NCI-H2196 treated with DMSO at 0.1 percent for 48 hours (cell line): ENCODE measurements at regions not wholly inside any gene's neighbourhood (a gene's known extent, or its start where the extent isn't known, plus 50 kb on each side); places are given as distances from the start of the nearest gene placed in this dataset.

Source experiments
- DNase-seq: peaks from one replicate; lab custom pipeline; 2025; ENCODE audit not compliant: unreplicated experiment; lab: John Stamatoyannopoulos, UW

DNA sequence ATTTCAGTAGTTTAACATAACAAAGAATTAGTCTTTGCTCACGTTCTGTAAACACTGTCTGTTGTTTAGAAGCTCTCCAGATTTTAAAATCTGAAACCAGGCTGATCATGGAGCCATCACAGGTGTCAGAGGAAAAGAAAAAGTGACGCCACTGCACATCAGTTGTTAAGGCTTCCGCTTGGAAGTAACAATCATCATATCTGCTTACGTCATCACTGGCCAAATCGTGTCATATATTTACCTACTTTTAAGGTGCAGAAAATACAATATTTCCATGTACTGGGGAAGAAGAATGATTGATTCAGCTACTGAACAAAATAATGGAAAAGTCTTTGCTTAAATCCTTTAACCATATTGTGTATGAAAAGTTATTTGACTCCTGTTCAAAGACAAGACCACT is 382.6 kb upstream of the MC4R start:
- no peak for DNase-seq

- DNase-seq = no peak
These were observed 403.4 kb upstream of the MC4R start for GRCh38 chr18:60775978-60776377.

GRCh38 chr18:60784161-60784560 is 411.6 kb upstream of the MC4R start:
- no peak for DNase-seq

DNA sequence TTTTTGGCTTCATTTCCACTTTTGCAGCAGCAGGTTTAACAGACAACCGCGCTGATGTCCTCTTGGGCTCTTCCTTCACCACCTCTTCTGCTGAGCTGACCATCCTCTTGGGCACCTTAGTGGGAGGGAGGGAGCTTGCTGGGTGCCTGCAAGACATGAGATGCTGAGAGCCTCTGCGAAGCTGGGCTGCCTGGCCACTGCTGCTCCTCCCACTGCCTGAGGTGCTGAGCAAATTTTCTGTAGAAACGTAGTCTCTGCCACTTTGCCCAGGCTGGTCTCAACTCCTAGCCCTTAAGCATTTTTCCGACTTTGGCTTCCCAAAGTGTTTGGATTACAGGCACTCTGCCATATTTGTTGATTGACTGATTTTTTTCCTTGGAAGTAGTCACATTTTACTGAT is 422.2 kb upstream of the MC4R start:
- DNase-seq = no peak

- no peak for DNase-seq
These were observed 431.8 kb upstream of the MC4R start for GRCh38 chr18:60804415-60804814.

GRCh38 chr18:60809937-60810336 is 437.4 kb upstream of the MC4R start:
- DNase-seq = no peak

DNA sequence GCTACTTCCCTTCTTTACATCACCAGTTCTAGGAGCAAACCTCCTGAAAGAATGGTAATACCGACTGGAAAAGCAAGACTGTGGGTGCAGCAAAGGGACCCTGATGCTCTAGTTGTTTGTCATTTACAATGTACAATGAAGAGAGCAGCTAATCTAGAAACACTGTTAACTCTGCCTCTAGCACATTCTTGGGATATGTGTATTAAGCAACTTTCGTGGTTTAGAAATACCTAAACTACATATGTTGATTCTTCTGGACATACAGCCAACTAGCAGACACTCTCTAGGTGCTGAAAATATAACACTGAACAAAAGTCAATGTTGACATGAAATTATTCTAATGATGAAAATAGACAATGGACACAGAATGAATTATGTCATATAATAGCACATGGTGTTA is 440.3 kb upstream of the MC4R start:
- DNase-seq = no peak

DNA sequence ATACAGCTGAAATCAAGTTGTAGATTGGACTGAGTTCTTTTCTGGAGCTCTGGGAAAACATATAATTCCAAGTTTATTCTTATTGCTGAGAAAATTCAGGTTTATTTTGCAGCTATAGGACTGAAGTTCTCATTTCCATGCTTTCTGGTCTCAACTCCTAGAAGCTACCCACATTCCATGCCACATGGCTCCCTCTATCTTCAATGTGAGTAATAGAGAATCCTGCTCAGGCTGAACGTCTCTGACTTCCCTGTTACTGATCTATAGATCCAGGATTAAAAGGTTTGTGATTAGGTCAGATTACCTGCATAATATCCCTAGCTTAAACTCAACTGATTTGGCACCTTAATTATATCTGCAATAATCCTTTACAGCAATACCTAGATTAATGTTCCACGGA is 453.8 kb upstream of the MC4R start:
- DNase-seq = no peak

- DNase-seq = no peak
These were observed 459.4 kb upstream of the MC4R start for GRCh38 chr18:60831971-60832370.

DNA sequence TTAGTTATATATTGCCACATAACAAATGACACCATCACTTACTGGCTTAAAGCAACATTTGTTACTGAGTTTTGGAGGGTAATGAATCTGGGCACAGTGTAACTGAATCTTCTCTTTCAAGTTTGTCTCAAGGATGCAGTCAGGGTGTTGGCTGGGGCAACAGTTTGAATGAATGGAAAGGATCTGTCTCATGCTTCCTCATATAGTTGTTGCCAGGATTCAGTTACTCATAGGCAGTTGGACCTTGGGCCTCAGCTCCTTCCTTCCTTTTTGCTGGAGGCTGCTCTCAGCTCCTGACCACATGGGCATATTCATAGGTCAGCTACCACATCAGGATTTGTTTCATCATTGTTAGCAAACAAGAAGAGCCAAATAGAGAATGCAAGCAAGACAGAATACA is 466.1 kb upstream of the MC4R start:
- DNase-seq = no peak

DNA sequence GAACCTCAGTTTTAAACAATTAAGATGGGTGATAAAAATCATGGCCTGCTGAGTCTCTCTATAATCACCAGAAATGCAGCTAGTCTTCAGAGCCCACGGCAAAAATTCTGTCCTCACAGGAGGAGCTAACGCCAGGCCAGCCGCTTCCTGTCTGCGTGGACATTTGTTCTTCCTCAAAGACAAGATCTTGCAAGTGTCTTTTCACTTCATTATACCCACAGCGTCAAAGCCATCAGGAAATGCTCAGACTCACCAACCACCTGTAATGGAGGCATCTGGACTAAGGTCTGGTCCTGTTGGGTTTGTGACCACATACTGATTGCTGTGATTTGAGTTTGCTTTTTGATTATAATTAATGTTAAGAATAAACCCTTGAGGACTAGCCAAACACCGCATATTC is 473.8 kb upstream of the MC4R start:
- no peak for DNase-seq

GRCh38 chr18:60847517-60847916 is 474.9 kb upstream of the MC4R start:
- DNase-seq = no peak

GRCh38 chr18:60861575-60861974 is 471.7 kb upstream of the CDH20 start:
- DNase-seq = no peak

DNA sequence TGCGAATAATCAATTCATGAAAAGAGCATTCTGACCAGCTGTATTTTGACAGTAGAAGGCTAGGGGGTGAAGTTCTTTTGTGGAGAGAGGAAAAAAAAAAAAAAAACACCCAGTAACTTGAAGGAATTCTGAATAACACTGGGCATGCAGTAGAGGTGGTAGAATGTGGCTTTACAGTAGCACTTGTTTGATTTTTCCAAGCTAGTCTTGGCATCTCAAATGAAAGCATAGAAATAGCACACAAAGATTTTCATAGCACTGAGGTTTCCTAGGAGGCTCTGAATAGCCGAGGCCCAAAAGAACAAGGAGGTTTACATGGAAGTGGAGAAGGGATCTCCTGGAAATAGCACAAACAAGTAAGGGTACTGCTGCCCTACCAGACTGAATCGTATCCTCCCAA is 470.2 kb upstream of the CDH20 start:
- no peak for DNase-seq

GRCh38 chr18:60865801-60866200 is 467.4 kb upstream of the CDH20 start:
- no peak for DNase-seq

- DNase-seq = no peak
These were observed 462.7 kb upstream of the CDH20 start for GRCh38 chr18:60870261-60871153.

DNA sequence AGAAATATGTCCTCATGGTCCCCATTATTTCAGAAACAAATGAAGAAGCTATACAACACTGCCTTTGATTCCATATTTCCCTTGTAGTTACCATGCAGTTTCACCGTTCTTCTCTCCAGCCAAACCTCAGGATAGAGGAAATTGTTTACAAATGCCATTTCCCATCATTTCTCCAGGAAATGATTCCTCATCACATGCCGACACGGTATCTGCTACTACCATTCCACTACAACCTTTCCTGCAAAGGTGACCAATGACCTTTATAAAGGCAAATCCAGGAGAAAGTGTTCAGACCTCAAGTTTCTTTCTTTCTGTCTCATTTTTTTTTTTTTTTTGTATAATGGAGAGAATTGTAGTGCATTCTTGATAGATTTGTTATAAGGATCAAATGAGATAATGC is 460.8 kb upstream of the CDH20 start:
- no peak for DNase-seq

DNA sequence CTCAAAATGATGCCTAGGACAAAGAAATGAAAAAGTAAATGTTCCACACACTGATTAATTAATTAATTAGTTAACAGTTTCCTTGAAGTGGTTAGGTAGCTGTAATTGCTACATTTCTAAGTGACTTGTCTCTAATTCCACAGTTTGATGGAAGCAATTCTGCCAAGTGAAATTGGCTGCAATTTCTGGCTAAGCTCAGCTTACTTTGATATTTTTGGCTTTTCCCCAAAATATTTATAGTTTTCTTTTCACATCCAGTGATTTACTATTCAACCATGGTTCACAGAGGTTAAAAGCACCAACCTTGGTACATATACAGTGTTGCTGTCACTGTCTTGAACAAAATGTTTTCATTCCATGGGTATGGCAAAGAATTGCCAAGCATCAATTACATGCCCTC is 459.5 kb upstream of the CDH20 start:
- no peak for DNase-seq

- no peak for DNase-seq
These were observed 457.2 kb upstream of the CDH20 start for GRCh38 chr18:60875957-60876507.

GRCh38 chr18:60880184-60880583 is 453.0 kb upstream of the CDH20 start:
- no peak for DNase-seq

DNA sequence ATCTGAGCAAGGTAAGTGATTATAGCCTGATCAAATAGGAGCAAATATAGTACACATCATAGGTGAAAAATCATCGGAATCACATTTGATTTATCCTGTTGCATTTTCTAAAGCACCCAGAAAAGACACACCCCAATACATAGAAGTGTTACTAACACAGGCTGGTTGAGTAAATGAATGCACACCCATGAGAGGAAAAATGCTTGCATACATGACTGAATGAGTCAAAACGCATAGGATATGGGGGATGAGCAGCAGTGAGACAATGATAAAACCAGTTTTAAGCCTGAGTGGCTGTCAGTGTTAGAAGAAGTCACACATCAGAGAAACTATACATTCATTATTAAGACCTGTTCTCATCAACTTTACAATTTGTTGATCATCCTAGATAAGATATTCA is 449.6 kb upstream of the CDH20 start:
- DNase-seq = no peak

GRCh38 chr18:60888071-60888624 is 445.1 kb upstream of the CDH20 start:
- no peak for DNase-seq

DNA sequence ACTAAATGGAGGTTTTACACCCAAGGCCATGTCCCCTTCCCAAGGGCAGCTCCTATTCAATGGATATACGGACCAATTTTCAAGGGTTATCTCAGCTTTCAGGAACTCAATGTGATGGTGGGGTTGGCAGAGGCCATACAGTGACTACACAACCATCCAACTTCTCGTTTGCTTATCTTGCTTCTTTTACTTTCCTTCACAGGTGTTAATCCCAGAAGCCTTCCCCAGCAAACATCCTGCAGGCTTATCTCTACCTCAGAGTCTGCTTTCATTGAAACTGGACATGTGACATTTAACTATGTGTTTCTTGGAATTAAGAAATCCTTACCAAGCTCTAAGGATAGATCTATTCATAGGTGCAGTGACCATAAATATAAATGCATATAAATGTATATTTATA is 443.8 kb upstream of the CDH20 start:
- DNase-seq = no peak
